Fibroblast of lung (primary cell): ENCODE measurements at regions not wholly inside any gene's neighbourhood (a gene's known extent, or its start where the extent isn't known, plus 50 kb on each side); places are given as distances from the start of the nearest gene placed in this dataset.

Experiments
- CTCF ChIP-seq, 2 donors: IDR thresholded peaks in 1 of 2; conservative IDR thresholded peaks in 1 of 2; 1 replicate in 1 of 2; 2 replicates in 1 of 2; pipeline ENCODE4 v1.5.1; 2011 to 2012; ENCODE audit warnings: low read length in 2 of 2, control low read depth in 1 of 2, inconsistent platforms in 1 of 2, low read depth in 1 of 2, mild to moderate bottlenecking in 1 of 2
- EZH2 ChIP-seq: IDR thresholded peaks from 2 replicates; pipeline ENCODE4 v1.5.1; 2012; ENCODE audit warnings: low read length, control low read depth, mild to moderate bottlenecking; ENCODE audit errors: missing control alignments

- TF ChIP-seq CTCF (conservative IDR thresholded peaks at IDR 0.05 in 1 of 2, IDR thresholded peaks at IDR 0.05 in 1 of 2; ENCODE audit: low read depth in 1 of 2, low read length in 2 of 2): no peak
- no peak for TF ChIP-seq EZH2
Observed at GRCh38 chr17:71180801-71181385, 939.9 kb upstream of the SOX9 start.
